ENCODE measurements at regions not wholly inside any gene's neighbourhood (a gene's known extent, or its start where the extent isn't known, plus 50 kb on each side); places are given as distances from the start of the nearest gene placed in this dataset.

GRCh38 chr6:2536451-2536850 is 214.3 kb downstream of the MYLK4 start:
- TF ChIP-seq CTCF (IDR thresholded peaks at IDR 0.05): no peak

GRCh38 chr6:2535506-2535905 is 215.2 kb downstream of the MYLK4 start:
- H3K9ac ChIP-seq: no peak overlapping the region
- H3K9me3 ChIP-seq (ENCODE audit: control insufficient read depth, low read length): no peaks in the 10 kb centered on the region
- H3K4me1 ChIP-seq: no peaks in the 10 kb centered on the region
- no peak overlapping the region for H3K4me3 ChIP-seq (ENCODE audit: low read depth, low read length)
- H3K27me3 ChIP-seq (ENCODE audit: control insufficient read depth, insufficient read depth, low read length): no peaks in the 10 kb centered on the region
- H3K27ac ChIP-seq: no peak overlapping the region
- H3K4me2 ChIP-seq (ENCODE audit: low read length): no peak overlapping the region
- TF ChIP-seq CTCF (IDR thresholded peaks at IDR 0.05): no peak
- no peaks in the 10 kb centered on the region for H3K36me3 ChIP-seq (ENCODE audit: control insufficient read depth, insufficient read depth, low read length)
- H3K79me2 ChIP-seq: no peaks in the 10 kb centered on the region
- H2AFZ ChIP-seq: no peak overlapping the region

More at GRCh38 chr6:2536451-2536850, 214.3 kb downstream of the MYLK4 start:
- H3K27me3 ChIP-seq (ENCODE audit: control insufficient read depth, insufficient read depth, low read length): no peaks in the 10 kb centered on the region
- H3K4me1 ChIP-seq: no peaks in the 10 kb centered on the region
- H3K4me2 ChIP-seq (ENCODE audit: low read length): no peak overlapping the region
- H3K9me3 ChIP-seq (ENCODE audit: control insufficient read depth, low read length): no peaks in the 10 kb centered on the region
- H3K79me2 ChIP-seq: no peaks in the 10 kb centered on the region
- H3K36me3 ChIP-seq (ENCODE audit: control insufficient read depth, insufficient read depth, low read length): no peaks in the 10 kb centered on the region
- H2AFZ ChIP-seq: no peak overlapping the region
- no peak overlapping the region for H3K9ac ChIP-seq
- no peak overlapping the region for H3K4me3 ChIP-seq (ENCODE audit: low read depth, low read length)
- H3K27ac ChIP-seq: no peak overlapping the region

GRCh38 chr6:2534406-2535042 is 216.2 kb downstream of the MYLK4 start:
- Histone ChIP-seq H3K9me3 (ENCODE audit: control insufficient read depth, low read length) (no peaks in the 10 kb centered on the region), H2AFZ (no peak overlapping the region), H3K9ac (no peak overlapping the region), H3K27ac (no peak overlapping the region), H3K27me3 (ENCODE audit: control insufficient read depth, insufficient read depth, low read length) (no peaks in the 10 kb centered on the region), H3K4me3 (ENCODE audit: low read depth, low read length) (no peak overlapping the region), H3K4me1 (no peaks in the 10 kb centered on the region), H3K4me2 (ENCODE audit: low read length) (no peak overlapping the region), H3K36me3 (ENCODE audit: control insufficient read depth, insufficient read depth, low read length) (no peaks in the 10 kb centered on the region), H3K79me2 (no peaks in the 10 kb centered on the region)
- TF ChIP-seq CTCF (IDR thresholded peaks at IDR 0.05): no peak

GRCh38 chr6:2531426-2532215 is 219.1 kb downstream of the MYLK4 start:
- Histone ChIP-seq H3K27me3 (ENCODE audit: control insufficient read depth, insufficient read depth, low read length) (no peaks in the 10 kb centered on the region), H3K4me3 (ENCODE audit: low read depth, low read length) (no peak overlapping the region), H3K36me3 (ENCODE audit: control insufficient read depth, insufficient read depth, low read length) (no peaks in the 10 kb centered on the region), H2AFZ (no peak overlapping the region), H3K27ac (no peak overlapping the region), H3K4me1 (no peaks in the 10 kb centered on the region), H3K79me2 (no peaks in the 10 kb centered on the region), H3K4me2 (ENCODE audit: low read length) (no peak overlapping the region), H3K9me3 (ENCODE audit: control insufficient read depth, low read length) (no peaks in the 10 kb centered on the region), H3K9ac (no peak overlapping the region)
- TF ChIP-seq CTCF (IDR thresholded peaks at IDR 0.05): no peak

Data from parathyroid adenoma (tissue), 2 donors.